CD4-positive, alpha-beta T cell treated with Interleukin-4 for 4 hours (primary cell): ENCODE measurements at regions not wholly inside any gene's neighbourhood (a gene's known extent, or its start where the extent isn't known, plus 50 kb on each side); places are given as distances from the start of the nearest gene placed in this dataset.
"Not testable (repeated sequence)": the region's sequence is repeated elsewhere in the genome, so short reads cannot be mapped to it uniquely, and the experiment has no call there.

Source experiments
- DNase-seq: peaks from one replicate; pipeline ENCODE4 v3.0.0-alpha.2; 2020

GRCh38 chr6:8943073-8943472, 507.7 kb upstream of the SLC35B3 start:
- DNase-seq = no peak

- DNase-seq = no peak
These were observed 506.2 kb upstream of the SLC35B3 start for GRCh38 chr6:8941577-8941976.

DNA sequence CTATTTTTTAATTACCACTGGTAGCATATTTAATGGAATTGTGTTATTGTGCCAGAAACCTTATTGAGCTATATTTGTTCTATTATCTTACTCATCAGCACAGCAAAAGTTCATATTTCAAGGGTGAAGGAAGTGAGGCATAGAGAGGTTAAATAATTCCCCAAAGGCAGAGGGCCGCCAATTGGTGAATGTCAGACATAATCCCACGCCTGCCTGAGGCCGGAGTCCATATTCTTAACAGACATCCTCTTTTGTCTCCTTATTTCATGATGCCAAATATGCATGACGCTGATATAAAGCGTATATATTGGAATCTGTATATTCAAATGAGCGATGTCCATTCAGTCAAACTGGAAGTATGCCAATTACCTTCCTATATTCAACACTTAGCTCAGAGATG, 505.0 kb upstream of the SLC35B3 start:
- no peak for DNase-seq

DNA sequence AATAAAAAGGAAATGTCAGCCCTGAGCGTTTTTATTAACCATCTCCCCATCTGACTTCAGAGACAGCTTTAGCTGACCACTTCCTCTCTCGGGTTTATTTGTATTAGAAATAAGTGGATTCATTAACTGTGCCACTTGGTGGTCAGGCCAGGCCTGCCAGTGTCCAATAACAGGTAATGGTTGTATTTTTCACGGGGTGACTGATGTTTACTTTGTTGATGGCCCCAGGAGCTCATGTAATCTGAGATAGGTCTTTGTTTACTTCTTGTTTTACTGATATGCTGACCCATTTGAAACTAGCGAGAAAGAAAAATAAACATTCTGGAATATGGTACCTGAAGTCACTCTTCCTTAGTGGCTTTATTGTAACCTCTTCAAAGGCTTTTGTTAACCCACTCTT, 504.3 kb upstream of the SLC35B3 start:
- DNase-seq = no peak

DNA sequence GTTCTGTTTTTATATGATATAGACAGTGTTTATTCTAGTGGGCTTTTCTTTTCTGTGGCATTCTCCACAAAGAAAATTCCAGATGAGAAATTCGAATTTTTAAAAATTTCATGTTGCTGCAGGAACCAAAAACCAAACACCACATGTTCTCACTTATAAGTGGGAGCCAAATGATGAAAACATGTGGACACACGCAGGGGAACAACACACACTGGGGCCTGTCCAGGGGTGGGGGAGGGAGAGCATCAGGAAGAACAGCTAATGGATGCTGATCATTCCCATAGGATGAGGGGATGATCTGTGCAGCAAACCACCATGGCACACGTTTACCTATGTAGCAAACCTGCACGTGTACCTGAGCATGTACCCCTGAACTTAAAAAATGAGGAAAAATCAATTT, 499.0 kb upstream of the SLC35B3 start:
- no peak for DNase-seq

DNA sequence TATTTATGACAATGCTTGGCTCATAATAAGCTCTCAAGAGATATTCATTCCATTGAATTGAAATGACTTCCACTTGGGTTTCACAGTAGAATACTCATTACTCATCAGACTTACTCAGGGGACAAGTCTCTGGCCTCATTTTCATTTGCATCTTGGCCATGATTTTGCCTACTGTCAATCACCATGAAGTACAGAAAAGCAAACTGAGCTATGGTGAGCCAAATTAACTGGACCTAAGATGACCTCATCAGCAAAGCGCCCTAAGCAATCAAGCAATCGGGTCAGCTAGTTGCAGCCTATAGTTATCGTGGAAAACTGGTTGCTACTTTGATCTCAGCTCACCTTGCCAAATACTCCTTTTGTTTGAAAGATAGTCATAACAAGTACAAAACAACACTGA, 494.7 kb upstream of the SLC35B3 start:
- DNase-seq = no peak

- DNase-seq = not testable (repeated sequence)
These were observed 484.9 kb upstream of the SLC35B3 start for GRCh38 chr6:8920244-8920643.

DNA sequence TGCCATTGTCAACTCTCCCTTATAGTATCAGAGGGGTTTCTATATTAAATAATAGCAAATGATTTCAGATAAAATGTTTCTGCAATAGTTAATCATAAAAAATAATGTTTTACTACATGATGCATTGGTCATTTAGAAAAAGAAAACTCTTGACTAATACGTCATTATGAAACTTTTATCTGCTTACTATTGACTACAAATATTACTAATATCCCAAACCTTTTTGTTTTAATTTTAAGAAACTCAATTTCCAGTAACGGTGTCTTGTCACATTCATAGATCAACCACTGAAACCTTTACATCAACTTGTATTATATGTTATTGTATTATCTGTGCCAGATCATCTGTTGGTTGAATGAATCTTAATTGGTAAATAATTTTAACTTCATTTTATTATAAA, 482.9 kb upstream of the SLC35B3 start:
- no peak for DNase-seq

DNA sequence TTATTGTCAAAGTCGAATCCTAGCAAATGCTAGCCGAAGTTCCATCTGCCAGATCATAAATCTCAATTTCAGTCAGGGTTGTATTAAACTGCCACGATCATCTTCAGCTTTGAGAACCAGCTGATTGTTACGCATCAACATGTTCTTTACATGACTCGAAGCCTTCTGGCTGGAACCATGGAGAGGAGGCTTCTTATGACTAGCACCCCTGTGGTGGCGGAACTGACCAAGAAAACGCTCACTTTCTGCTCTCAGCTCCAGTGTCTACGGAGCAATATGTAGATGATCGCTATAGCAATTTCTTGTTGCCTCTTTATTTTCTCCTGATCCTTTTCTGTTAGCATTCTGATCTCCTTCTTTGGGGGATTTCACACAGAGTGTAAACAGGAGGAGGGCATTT, 479.4 kb upstream of the SLC35B3 start:
- DNase-seq = no peak

- no peak for DNase-seq
These were observed 473.3 kb upstream of the SLC35B3 start for GRCh38 chr6:8908638-8909037.

DNA sequence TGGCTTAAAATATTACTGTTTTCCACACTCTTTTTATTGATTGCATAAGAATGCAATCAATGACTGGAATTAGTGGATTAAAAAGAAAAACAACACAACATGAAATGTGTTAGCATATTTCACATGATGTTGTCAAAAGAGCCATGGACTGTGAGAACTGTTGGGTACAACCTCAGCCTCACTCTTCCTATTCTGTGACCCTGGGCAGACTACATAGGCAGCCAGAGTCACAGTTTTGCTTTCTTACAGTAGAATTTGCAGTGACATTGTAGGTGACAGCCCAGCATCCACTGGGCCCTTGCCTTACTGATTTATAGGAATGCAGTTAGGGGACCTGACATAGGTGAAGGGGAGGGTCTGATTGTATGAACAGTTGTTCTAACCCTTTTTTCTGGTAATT, 471.4 kb upstream of the SLC35B3 start:
- DNase-seq = no peak

- no peak for DNase-seq
These were observed 470.4 kb upstream of the SLC35B3 start for GRCh38 chr6:8905757-8906156.

GRCh38 chr6:8904754-8905153, 469.4 kb upstream of the SLC35B3 start:
- no peak for DNase-seq

GRCh38 chr6:8900056-8900455, 464.7 kb upstream of the SLC35B3 start:
- no peak for DNase-seq

DNA sequence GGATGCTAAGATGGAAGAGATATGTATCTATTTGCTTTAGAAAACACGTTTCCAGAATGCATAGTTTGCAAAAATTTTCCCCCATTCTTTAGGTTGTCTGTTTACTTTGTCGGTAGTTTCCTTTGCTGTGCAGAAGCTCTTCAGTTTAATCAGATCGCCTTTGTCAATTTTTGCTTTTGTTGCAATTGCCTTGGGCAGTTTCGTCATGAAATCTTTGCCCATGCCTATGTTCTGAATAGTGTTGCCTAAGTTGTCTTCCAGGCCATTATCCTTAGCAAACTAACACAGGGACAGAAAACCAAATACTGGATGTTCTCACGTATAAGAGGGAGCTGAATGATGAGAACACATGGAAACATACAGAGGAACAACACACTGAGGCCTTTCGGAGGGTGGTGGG, 454.2 kb upstream of the SLC35B3 start:
- no peak for DNase-seq

GRCh38 chr6:8888468-8888867, 453.1 kb upstream of the SLC35B3 start:
- DNase-seq = no peak

- DNase-seq = no peak
These were observed 446.3 kb upstream of the SLC35B3 start for GRCh38 chr6:8881663-8882062.

DNA sequence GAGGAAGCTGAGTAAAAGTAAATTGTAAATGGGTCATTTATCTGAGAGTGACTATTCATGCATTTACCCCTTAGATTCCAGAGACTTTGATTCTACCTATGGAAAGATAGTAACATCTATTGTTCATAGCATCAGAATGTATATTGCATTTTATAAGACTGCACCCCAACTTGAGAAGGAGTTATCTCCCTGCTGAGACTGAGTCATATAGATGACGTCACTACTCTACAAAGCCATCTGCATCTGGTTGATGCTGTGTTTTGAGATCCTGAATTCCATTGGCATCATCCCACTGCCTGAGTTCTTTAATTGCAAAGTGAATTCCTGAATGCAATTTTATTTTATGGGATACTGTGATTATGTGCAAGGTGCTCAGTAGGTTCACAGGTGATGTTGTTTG, 444.0 kb upstream of the SLC35B3 start:
- DNase-seq = no peak

GRCh38 chr6:8875986-8876385, 440.6 kb upstream of the SLC35B3 start:
- no peak for DNase-seq

DNA sequence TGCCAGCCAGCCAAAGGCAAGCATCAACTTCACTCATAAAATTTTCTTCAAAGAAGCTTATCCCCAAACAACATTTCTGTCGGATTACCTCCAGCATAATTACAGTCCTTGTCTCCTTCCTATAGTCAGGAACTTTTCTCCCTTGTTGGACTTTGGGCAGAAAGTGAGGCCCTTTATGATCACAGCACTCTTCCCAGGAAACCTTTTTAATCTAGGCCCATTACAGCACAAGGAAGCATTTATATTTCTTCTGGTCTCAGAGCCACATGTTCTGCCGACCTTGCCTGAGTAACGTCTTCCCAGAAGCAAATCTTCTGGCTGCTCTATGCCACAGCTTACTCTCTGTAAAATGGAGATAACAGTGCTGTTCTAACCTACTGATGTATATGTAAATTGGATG, 437.2 kb upstream of the SLC35B3 start:
- no peak for DNase-seq

GRCh38 chr6:8865451-8865850, 430.1 kb upstream of the SLC35B3 start:
- no peak for DNase-seq

DNA sequence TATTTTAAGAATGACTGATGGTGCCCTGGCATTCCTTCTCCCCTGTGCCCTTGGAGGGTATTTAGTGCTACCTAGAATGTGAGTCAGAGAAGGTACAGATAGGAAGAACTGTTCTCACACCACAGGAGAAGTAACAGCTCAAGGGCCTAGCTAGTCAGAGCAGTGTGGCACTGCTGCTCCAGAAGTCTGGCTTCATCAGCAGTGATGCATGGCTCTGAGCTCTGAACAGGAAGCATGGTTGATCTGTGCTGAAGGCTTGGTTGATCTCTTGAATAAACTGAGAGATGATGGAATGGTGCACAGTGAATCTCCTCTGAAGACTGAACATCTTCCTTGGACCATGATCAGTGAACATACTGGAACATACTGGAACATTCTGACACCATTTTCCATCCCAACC, 425.3 kb upstream of the SLC35B3 start:
- no peak for DNase-seq

DNA sequence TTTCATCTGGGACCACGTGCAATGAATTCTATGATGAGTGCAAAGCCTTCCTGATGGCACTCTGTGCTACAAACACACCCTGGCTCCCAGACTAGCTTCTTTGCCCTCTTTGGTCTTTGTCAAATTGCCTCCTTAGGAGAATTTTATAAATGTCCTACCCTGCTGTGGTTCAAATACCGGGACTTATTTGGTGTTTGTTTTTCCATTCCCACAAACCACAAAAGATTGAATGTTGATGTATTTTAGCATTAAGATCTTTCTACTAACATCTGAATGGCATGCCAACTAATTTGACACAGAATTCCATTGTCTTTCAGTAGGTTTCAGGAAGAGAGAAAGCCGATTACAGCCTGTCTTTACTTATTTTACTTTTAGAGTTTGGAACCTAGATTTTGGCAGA, 424.2 kb upstream of the SLC35B3 start:
- DNase-seq = no peak

DNA sequence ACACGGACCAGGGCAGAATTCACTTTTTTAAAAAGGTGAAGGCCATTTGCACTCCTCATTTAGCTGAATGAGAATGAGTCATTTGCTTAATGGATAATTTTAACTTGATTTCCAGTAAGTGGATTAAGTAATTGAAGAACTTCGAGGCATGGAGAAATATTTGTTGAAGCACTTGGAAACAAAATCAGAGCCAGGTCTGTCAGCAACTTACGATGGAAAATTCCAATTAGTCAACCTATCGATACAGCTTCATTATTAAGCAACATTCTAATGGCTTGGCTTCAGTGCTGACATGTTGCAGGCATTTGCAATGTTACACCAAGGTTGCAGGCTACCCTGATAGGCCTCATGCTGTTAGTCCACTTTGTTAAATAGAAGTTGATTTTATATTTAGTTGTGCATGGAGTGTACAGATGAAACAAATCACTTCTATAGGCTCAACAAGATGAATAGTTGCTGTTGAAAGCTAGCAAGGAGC, 423.5 kb upstream of the SLC35B3 start:
- no peak for DNase-seq

DNA sequence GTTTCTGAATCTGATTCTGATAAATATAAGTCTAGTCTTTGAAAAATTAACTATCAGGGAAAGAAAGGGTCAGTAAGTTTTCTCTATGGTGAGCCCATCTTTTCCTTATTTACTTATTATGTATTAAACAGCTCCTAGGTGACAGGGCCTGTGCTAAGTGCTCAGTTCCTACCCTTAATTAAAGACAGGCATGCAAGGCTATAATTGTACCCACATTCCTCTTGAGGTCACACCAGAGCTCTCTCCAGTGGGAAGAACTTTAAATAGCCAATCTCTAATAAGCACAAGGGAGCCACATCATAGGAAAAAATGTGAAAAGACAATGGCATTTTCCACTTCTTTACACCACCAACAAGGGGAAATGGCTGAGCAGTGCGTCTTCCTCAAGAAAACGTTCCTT, 421.8 kb upstream of the SLC35B3 start:
- DNase-seq = no peak

DNA sequence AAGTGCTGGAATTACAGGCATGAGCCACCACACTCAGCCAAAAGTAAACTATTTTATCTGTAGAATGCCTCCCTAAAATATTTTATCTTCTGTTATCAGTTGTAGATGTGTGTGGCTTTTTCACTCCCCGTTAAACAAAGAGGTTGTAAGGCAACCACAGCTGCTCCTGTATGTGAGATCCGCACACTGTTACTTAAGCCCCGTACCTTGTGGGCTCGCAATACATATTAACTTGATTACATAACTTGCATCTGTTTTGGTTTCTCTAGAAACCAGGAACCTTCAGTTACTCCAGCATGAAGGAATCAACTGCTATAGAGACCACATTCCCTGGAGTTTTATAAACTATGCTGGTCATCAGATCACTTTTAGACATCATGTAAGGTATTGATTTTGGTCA, 420.1 kb upstream of the SLC35B3 start:
- DNase-seq = no peak
